ENCODE measurements at regions not wholly inside any gene's neighbourhood (a gene's known extent, or its start where the extent isn't known, plus 50 kb on each side); places are given as distances from the start of the nearest gene placed in this dataset.
"Not testable (repeated sequence)": the region's sequence is repeated elsewhere in the genome, so short reads cannot be mapped to it uniquely, and the experiment has no call there.

DNA sequence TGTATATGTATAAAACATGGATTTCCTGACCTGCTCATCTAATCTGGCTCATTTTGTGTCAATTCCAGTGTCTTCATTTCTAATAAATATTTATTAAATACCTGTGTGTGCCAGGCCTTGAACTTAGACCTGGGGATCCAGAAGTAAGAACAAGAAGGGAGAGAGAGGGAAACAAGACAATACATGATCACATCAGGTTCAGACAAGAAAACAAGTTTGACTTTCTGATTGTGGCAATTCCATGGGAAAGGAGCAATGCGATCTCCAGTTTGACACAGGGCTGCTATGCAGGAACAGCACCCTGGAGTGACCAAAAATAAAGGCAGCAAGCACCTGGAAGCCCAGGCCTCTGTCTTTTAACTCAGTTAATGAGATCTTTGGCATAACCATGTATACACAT lies 198.1 kb upstream of the ACTBL2 start:
- no peak for DNase-seq (ENCODE audit: low read depth in 2 of 2)

GRCh38 chr5:57677235-57677634 lies 194.6 kb upstream of the ACTBL2 start:
- no peak for DNase-seq (ENCODE audit: low read depth in 2 of 2)

GRCh38 chr5:57676222-57677098 lies 193.8 kb upstream of the ACTBL2 start:
- DNase-seq (ENCODE audit: low read depth in 2 of 2): no peak

DNA sequence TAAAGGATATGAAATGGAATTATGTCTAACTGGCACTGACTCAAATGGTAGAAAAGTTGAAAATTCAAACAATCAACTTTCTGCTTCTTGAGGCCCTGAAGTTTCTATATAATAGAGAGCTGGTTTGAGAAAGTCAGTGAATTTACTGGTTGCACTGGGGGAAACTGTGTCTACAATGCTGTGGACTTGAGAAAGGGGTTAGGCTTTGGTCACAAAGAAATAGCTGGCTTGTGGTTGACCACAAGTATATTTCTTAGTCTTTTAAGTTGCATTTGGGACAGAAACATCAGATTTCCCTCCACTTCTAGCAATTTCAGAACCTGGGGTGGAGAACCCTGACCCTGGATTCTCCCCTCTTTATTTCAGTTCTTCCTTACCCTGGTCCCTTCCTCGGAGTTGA lies 192.6 kb upstream of the ACTBL2 start:
- no peak for DNase-seq (ENCODE audit: low read depth in 2 of 2)

DNA sequence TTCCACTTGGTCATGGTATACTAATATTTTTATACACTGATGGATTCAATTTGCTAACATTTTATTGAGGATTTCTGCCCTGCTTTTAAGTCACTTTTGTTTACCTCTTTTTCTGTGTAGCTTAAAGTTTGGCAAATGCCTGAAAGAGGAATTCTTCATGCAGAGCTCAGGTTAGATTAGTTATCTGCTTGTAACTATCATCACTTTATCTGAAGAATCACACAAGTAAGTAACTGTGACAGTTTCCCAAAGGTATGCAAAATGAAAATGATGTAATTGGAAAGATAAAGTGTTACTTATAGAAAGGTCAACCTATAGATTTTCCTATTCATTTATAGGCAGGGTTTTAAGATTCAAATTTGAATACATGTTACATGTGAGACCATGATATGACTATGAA lies 188.8 kb upstream of the ACTBL2 start:
- no peak for DNase-seq (ENCODE audit: low read depth in 2 of 2)

DNA sequence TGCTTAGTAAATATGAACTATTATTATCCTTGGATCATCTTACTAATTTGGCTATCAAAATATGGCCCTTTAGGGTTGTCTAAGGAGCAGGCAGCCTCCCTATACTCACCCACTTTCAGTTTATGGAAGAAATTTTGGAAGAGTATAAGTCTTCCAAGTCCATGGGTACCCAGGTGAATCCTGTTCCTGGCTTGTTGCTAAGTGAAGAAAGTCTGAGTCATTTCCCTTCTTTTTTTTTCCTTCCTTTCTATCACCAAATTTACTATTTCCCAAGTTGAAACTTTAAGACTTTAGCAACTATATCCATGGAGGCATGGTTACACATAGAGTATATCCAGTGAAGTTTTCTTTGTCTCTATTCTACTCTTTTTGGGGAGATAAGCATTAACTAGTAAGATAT lies 184.0 kb upstream of the ACTBL2 start:
- no peak for DNase-seq (ENCODE audit: low read depth in 2 of 2)

- DNase-seq (ENCODE audit: low read depth in 2 of 2): no peak
Observed at GRCh38 chr5:57665146-57665936, 182.7 kb upstream of the ACTBL2 start.

DNA sequence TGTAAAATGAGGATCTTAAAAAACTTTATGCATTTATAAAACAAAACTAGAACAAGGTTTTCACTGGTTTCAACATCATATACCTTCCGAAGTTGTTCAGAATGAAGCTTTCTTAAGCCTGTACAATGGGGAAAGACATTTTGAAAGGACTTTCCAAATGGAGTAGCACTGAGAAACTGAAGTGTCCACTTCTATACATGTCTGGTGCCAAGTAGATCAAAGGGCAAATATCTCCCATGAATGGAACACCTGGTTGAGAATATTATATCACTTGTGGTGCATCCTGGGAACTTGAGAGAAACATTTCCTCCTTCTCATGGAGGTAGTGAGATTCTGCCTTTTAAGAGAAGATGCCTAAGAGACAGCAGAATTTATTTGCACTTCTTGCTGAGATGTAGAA lies 182.1 kb upstream of the ACTBL2 start:
- DNase-seq (ENCODE audit: low read depth in 2 of 2): no peak

DNA sequence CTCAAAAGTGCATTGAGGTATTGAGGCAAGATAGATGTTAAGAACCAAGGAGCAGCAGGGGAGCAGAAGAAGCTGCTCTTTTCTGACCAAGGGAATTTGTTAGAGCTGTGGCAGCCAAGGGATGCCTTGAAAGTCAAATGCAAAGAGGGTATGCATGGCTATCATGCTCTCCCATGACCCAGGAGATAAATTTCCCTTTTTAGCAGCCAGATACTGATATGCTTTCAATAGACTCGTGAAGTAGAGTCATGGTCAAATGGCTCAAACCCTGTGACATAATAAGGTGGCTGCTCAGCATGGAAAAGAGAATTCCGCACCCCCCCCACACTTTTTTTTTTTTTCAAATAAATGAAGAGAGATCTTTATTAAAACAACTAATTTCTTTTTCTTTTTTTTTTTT lies 180.9 kb upstream of the ACTBL2 start:
- no peak for DNase-seq (ENCODE audit: low read depth in 2 of 2)

- DNase-seq (ENCODE audit: low read depth in 2 of 2): no peak
Observed at GRCh38 chr5:57662991-57663390, 180.4 kb upstream of the ACTBL2 start.

DNA sequence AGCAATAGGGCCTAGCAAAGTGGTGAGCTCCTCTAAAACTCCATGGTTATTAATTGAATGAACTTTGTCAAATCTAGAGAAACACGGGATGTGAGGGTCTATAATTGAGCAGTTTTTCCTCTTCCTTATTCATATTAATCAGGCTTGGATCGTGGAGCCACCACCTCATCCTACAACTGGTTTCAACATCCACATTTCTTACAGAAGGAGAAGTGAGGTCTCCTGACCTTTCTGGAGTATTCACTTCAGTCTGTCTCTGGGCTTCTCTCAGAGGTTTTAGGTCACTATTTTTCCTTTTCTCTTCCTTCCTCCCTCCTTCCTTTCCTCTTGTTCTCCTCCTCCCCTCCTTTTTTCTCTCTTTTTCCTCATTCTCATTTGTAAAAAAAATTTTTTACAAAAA lies 177.3 kb upstream of the ACTBL2 start:
- DNase-seq (ENCODE audit: low read depth in 2 of 2): no peak

DNA sequence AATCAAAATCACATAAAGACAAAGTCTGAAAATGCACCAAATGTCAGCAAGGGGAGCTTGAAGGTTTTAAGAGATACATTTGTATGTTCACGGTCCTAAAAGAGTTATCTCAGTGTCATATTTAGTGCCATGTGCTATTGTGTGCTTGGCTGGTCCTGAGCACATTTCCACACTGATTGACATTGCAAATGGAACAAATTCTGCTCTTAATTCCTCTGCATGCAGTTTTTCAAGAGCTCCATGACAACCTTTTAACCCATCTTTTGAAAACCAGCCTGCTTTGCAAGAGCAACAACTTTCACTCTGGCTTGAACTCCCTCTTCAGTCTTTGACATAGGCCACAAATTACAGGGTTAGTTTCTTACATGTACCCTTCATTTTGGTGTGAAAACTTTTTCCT lies 175.4 kb upstream of the ACTBL2 start:
- no peak for DNase-seq (ENCODE audit: low read depth in 2 of 2)

- DNase-seq (ENCODE audit: low read depth in 2 of 2): no peak
Observed at GRCh38 chr5:57655228-57655627, 172.6 kb upstream of the ACTBL2 start.

- DNase-seq (ENCODE audit: low read depth in 2 of 2): no peak
Observed at GRCh38 chr5:57653636-57654290, 171.2 kb upstream of the ACTBL2 start.

- no peak for DNase-seq (ENCODE audit: low read depth in 2 of 2)
Observed at GRCh38 chr5:57651127-57651526, 168.5 kb upstream of the ACTBL2 start.

- DNase-seq (ENCODE audit: low read depth in 2 of 2): peak in 1 of 2 donors; percentile 5
Observed at GRCh38 chr5:57650360-57651069, 167.9 kb upstream of the ACTBL2 start.

GRCh38 chr5:57642698-57643097 lies 160.1 kb upstream of the ACTBL2 start:
- DNase-seq (ENCODE audit: low read depth in 2 of 2): no peak

DNA sequence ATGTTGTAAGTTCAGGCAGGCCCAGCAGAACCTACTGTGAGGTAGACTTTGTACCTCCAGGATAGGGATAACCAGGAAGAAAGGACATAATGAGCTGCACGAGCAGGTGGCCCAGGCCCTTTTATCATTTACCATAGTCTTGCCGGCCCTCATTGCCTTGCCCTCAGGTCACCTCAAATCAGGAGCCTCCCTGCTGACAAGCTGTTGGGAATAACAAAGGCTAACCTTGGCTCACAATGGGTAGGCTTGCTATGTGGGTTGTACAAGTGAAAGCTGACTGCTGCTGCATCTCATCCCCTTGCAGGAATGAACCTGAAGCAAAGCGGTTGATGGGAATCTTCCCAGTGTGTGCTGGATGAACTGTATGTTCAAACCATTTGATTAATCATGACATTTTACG lies 159.5 kb upstream of the ACTBL2 start:
- DNase-seq (ENCODE audit: low read depth in 2 of 2): no peak

- DNase-seq (ENCODE audit: low read depth in 2 of 2): no peak
Observed at GRCh38 chr5:57635146-57635777, 152.7 kb upstream of the ACTBL2 start.

GRCh38 chr5:57632937-57633336 lies 150.3 kb upstream of the ACTBL2 start:
- DNase-seq (ENCODE audit: low read depth in 2 of 2): no peak

- not testable (repeated sequence) for DNase-seq (ENCODE audit: low read depth in 2 of 2)
Observed at GRCh38 chr5:57631139-57631538, 148.5 kb upstream of the ACTBL2 start.
